ENCODE measurements at regions not wholly inside any gene's neighbourhood (a gene's known extent, or its start where the extent isn't known, plus 50 kb on each side); places are given as distances from the start of the nearest gene placed in this dataset.

GRCh38 chr13:21929400-21929799 lies 258.5 kb downstream of the FGF9 start:
- no peak overlapping the region for H3K27ac ChIP-seq (ENCODE audit: low read length)
- no peak overlapping the region for H3K4me3 ChIP-seq (ENCODE audit: low read length)
- no peaks in the 10 kb centered on the region for H3K27me3 ChIP-seq (ENCODE audit: control insufficient read depth, insufficient read depth, low read length)
- no peaks in the 10 kb centered on the region for H3K4me1 ChIP-seq (ENCODE audit: control insufficient read depth, insufficient read depth, low read length)
- 72% methylated on average over 14 of the region's 15 CpGs for WGBS (ENCODE audit: insufficient coverage)
- H3K9me3 ChIP-seq (replicated peaks; ENCODE audit: control insufficient read depth, low read depth, low read length) = no peaks in the 10 kb centered on the region
- DNase-seq = no peak
- no peaks in the 10 kb centered on the region for H3K36me3 ChIP-seq (ENCODE audit: control insufficient read depth, insufficient read depth, low read length)

GRCh38 chr13:21930536-21930935 lies 259.7 kb downstream of the FGF9 start:
- no peaks in the 10 kb centered on the region for H3K27me3 ChIP-seq (ENCODE audit: control insufficient read depth, insufficient read depth, low read length)
- DNase-seq = no peak
- H3K4me1 ChIP-seq (ENCODE audit: control insufficient read depth, insufficient read depth, low read length) = no peaks in the 10 kb centered on the region
- H3K36me3 ChIP-seq (ENCODE audit: control insufficient read depth, insufficient read depth, low read length) = no peaks in the 10 kb centered on the region
- no peak overlapping the region for H3K4me3 ChIP-seq (ENCODE audit: low read length)
- no peak overlapping the region for H3K27ac ChIP-seq (ENCODE audit: low read length)
- peaks cover under 1% of the 10 kb centered on the region for H3K9me3 ChIP-seq (replicated peaks; ENCODE audit: control insufficient read depth, low read depth, low read length)
- 43% methylated on average over 5 of the region's 6 CpGs for WGBS (ENCODE audit: insufficient coverage)

- DNase-seq = no peak
- no peak overlapping the region for H3K27ac ChIP-seq (ENCODE audit: low read length)
- no peak overlapping the region for H3K4me3 ChIP-seq (ENCODE audit: low read length)
- peaks cover 3% of the 10 kb centered on the region for H3K9me3 ChIP-seq (replicated peaks; ENCODE audit: control insufficient read depth, low read depth, low read length)
- peaks cover 3% of the 10 kb centered on the region for H3K4me1 ChIP-seq (ENCODE audit: control insufficient read depth, insufficient read depth, low read length)
- no peaks in the 10 kb centered on the region for H3K36me3 ChIP-seq (ENCODE audit: control insufficient read depth, insufficient read depth, low read length)
- no CpG with 5 or more reads among the region's 2 CpGs for WGBS (ENCODE audit: insufficient coverage)
- H3K27me3 ChIP-seq (ENCODE audit: control insufficient read depth, insufficient read depth, low read length) = no peaks in the 10 kb centered on the region
Observed at GRCh38 chr13:21932578-21932977, 261.7 kb downstream of the FGF9 start.

- Histone ChIP-seq H3K9me3 (replicated peaks; ENCODE audit: control insufficient read depth, low read depth, low read length) (peaks cover 3% of the 10 kb centered on the region), H3K4me1 (ENCODE audit: control insufficient read depth, insufficient read depth, low read length) (peaks cover 7% of the 10 kb centered on the region), H3K27ac (ENCODE audit: low read length) (no peak overlapping the region), H3K4me3 (ENCODE audit: low read length) (no peak overlapping the region), H3K36me3 (ENCODE audit: control insufficient read depth, insufficient read depth, low read length) (no peaks in the 10 kb centered on the region), H3K27me3 (ENCODE audit: control insufficient read depth, insufficient read depth, low read length) (no peaks in the 10 kb centered on the region)
- whole genome bisulfite sequencing (ENCODE audit: insufficient coverage) = 42% methylated on average over 6 of the region's 6 CpGs
- DNase-seq = no peak
Observed at GRCh38 chr13:21932996-21933395, 262.1 kb downstream of the FGF9 start.

GRCh38 chr13:21934284-21934683 lies 263.4 kb downstream of the FGF9 start:
- WGBS (ENCODE audit: insufficient coverage) = 96% methylated on average over 8 of the region's 9 CpGs
- H3K27ac ChIP-seq (ENCODE audit: low read length) = no peak overlapping the region
- peaks cover 3% of the 10 kb centered on the region for H3K9me3 ChIP-seq (replicated peaks; ENCODE audit: control insufficient read depth, low read depth, low read length)
- DNase-seq = no peak
- no peaks in the 10 kb centered on the region for H3K36me3 ChIP-seq (ENCODE audit: control insufficient read depth, insufficient read depth, low read length)
- no peaks in the 10 kb centered on the region for H3K27me3 ChIP-seq (ENCODE audit: control insufficient read depth, insufficient read depth, low read length)
- H3K4me1 ChIP-seq (ENCODE audit: control insufficient read depth, insufficient read depth, low read length) = peaks cover 14% of the 10 kb centered on the region
- no peak overlapping the region for H3K4me3 ChIP-seq (ENCODE audit: low read length)

- H3K27me3 ChIP-seq (ENCODE audit: control insufficient read depth, insufficient read depth, low read length) = no peaks in the 10 kb centered on the region
- H3K4me1 ChIP-seq (ENCODE audit: control insufficient read depth, insufficient read depth, low read length) = peaks cover 14% of the 10 kb centered on the region
- no peak overlapping the region for H3K27ac ChIP-seq (ENCODE audit: low read length)
- H3K36me3 ChIP-seq (ENCODE audit: control insufficient read depth, insufficient read depth, low read length) = no peaks in the 10 kb centered on the region
- no peak overlapping the region for H3K4me3 ChIP-seq (ENCODE audit: low read length)
- H3K9me3 ChIP-seq (replicated peaks; ENCODE audit: control insufficient read depth, low read depth, low read length) = peaks cover 3% of the 10 kb centered on the region
- DNase-seq = no peak
- WGBS (ENCODE audit: insufficient coverage) = 100% methylated on average over 2 of the region's 4 CpGs
Observed at GRCh38 chr13:21936674-21937073, 265.8 kb downstream of the FGF9 start.

- 33% methylated on average over 1 of the region's 6 CpGs for WGBS (ENCODE audit: insufficient coverage)
- no peak overlapping the region for H3K4me3 ChIP-seq (ENCODE audit: low read length)
- no peaks in the 10 kb centered on the region for H3K27me3 ChIP-seq (ENCODE audit: control insufficient read depth, insufficient read depth, low read length)
- peak; percentile 23 for DNase-seq
- peaks cover 14% of the 10 kb centered on the region for H3K4me1 ChIP-seq (ENCODE audit: control insufficient read depth, insufficient read depth, low read length)
- no peak overlapping the region for H3K27ac ChIP-seq (ENCODE audit: low read length)
- H3K9me3 ChIP-seq (replicated peaks; ENCODE audit: control insufficient read depth, low read depth, low read length) = peaks cover 3% of the 10 kb centered on the region
- no peaks in the 10 kb centered on the region for H3K36me3 ChIP-seq (ENCODE audit: control insufficient read depth, insufficient read depth, low read length)
Observed at GRCh38 chr13:21938168-21938567, 267.3 kb downstream of the FGF9 start.

- Histone ChIP-seq H3K9me3 (replicated peaks; ENCODE audit: control insufficient read depth, low read depth, low read length) (peaks cover 3% of the 10 kb centered on the region), H3K4me1 (ENCODE audit: control insufficient read depth, insufficient read depth, low read length) (peaks cover 14% of the 10 kb centered on the region), H3K27ac (ENCODE audit: low read length) (no peak overlapping the region), H3K36me3 (ENCODE audit: control insufficient read depth, insufficient read depth, low read length) (no peaks in the 10 kb centered on the region), H3K4me3 (ENCODE audit: low read length) (no peak overlapping the region), H3K27me3 (ENCODE audit: control insufficient read depth, insufficient read depth, low read length) (no peaks in the 10 kb centered on the region)
- no CpG with 5 or more reads among the region's 7 CpGs for WGBS (ENCODE audit: insufficient coverage)
- DNase-seq = no peak
Observed at GRCh38 chr13:21938636-21939035, 267.8 kb downstream of the FGF9 start.

- 86% methylated on average over 6 of the region's 7 CpGs for WGBS (ENCODE audit: insufficient coverage)
- Histone ChIP-seq H3K36me3 (ENCODE audit: control insufficient read depth, insufficient read depth, low read length) (no peaks in the 10 kb centered on the region), H3K4me3 (ENCODE audit: low read length) (no peak overlapping the region), H3K27me3 (ENCODE audit: control insufficient read depth, insufficient read depth, low read length) (no peaks in the 10 kb centered on the region), H3K9me3 (replicated peaks; ENCODE audit: control insufficient read depth, low read depth, low read length) (peaks cover 18% of the 10 kb centered on the region), H3K27ac (ENCODE audit: low read length) (no peak overlapping the region), H3K4me1 (ENCODE audit: control insufficient read depth, insufficient read depth, low read length) (peaks cover 13% of the 10 kb centered on the region)
- no peak for DNase-seq
Observed at GRCh38 chr13:21942061-21942460, 271.2 kb downstream of the FGF9 start.

- no peak for DNase-seq
- Histone ChIP-seq H3K36me3 (ENCODE audit: control insufficient read depth, insufficient read depth, low read length) (no peaks in the 10 kb centered on the region), H3K27me3 (ENCODE audit: control insufficient read depth, insufficient read depth, low read length) (no peaks in the 10 kb centered on the region), H3K4me1 (ENCODE audit: control insufficient read depth, insufficient read depth, low read length) (no peaks in the 10 kb centered on the region), H3K27ac (ENCODE audit: low read length) (no peak overlapping the region), H3K9me3 (replicated peaks; ENCODE audit: control insufficient read depth, low read depth, low read length) (peaks cover 18% of the 10 kb centered on the region), H3K4me3 (ENCODE audit: low read length) (no peak overlapping the region)
Observed at GRCh38 chr13:21944610-21945009, 273.7 kb downstream of the FGF9 start.

- no peaks in the 10 kb centered on the region for H3K36me3 ChIP-seq (ENCODE audit: control insufficient read depth, insufficient read depth, low read length)
- H3K4me1 ChIP-seq (ENCODE audit: control insufficient read depth, insufficient read depth, low read length) = no peaks in the 10 kb centered on the region
- H3K27ac ChIP-seq (ENCODE audit: low read length) = no peak overlapping the region
- DNase-seq = no peak
- H3K9me3 ChIP-seq (replicated peaks; ENCODE audit: control insufficient read depth, low read depth, low read length) = peaks cover 18% of the 10 kb centered on the region
- no peak overlapping the region for H3K4me3 ChIP-seq (ENCODE audit: low read length)
- no peaks in the 10 kb centered on the region for H3K27me3 ChIP-seq (ENCODE audit: control insufficient read depth, insufficient read depth, low read length)
- WGBS (ENCODE audit: insufficient coverage) = 80% methylated on average over 1 of the region's 3 CpGs
Observed at GRCh38 chr13:21945195-21945594, 274.3 kb downstream of the FGF9 start.

Measured in muscle of leg (tissue), 3 donors.